ENCODE measurements at regions not wholly inside any gene's neighbourhood (a gene's known extent, or its start where the extent isn't known, plus 50 kb on each side); places are given as distances from the start of the nearest gene placed in this dataset.

- TF ChIP-seq CTCF (conservative IDR thresholded peaks at IDR 0.05; ENCODE audit: low read depth, low read length) (no peak), EZH2 (IDR thresholded peaks at IDR 0.05; ENCODE audit: borderline replicate concordance, low read depth, low read length, poor library complexity, severe bottlenecking) (no peak)
Measured at GRCh38 chr15:62392376-62392775, 227.3 kb upstream of the C2CD4B start.

Measured in A673 (cell line).